SK-N-SH (cell line): ENCODE measurements at regions not wholly inside any gene's neighbourhood (a gene's known extent, or its start where the extent isn't known, plus 50 kb on each side); places are given as distances from the start of the nearest gene placed in this dataset.

Experiments
- CTCF ChIA-PET: fragments of 300-600, 350-600 bp; formaldehyde crosslinking; extraction: SDS; loops from one replicate; lab custom pipeline; 2021; lab: Yijun Ruan, JAX
- POLR2A ChIA-PET: fragments of 350-600 bp; sonication (Branson Sonifier 250); formaldehyde crosslinking; extraction: SDS; loops from one replicate; lab custom pipeline; 2020; ENCODE audit warnings: antibody characterized with exemption, inconsistent platforms; lab: Yijun Ruan, JAX
- DNase-seq: peaks from one replicate; pipeline ENCODE4 v3.0.0; 2012
- H2AFZ ChIP-seq: fragments of 200-600 bp; sonication (generic); 2 replicates; pipeline ENCODE4 v1.8.1; 2016; ENCODE audit warnings: antibody characterized with exemption, mild to moderate bottlenecking, low read depth
- H3F3A ChIP-seq: fragments of 200-600 bp; sonication (generic); replicated peaks from 2 replicates; pipeline ENCODE3; 2016; ENCODE audit warnings: antibody characterized with exemption, mild to moderate bottlenecking; ENCODE audit not compliant: insufficient read depth
- H3K27ac ChIP-seq, 2 experiments: fragments of 200-500 bp in 1 of 2; fragments of 200-600 bp in 1 of 2; sonication (Bioruptor generic) in 1 of 2; sonication (generic), shearing (Covaris generic) in 1 of 2; 2 replicates each; pipeline versions ENCODE4 v1.5.1 to v1.6.1; 2014 to 2016; ENCODE audit warnings: low read depth in 2 of 2, inconsistent platforms in 1 of 2, low read length in 1 of 2, mild to moderate bottlenecking in 1 of 2, mixed read lengths in 1 of 2
- H3K27me3 ChIP-seq: fragments of 200-600 bp; sonication (generic), shearing (Covaris generic); 2 replicates; pipeline ENCODE4 v1.6.1; 2016; ENCODE audit warnings: mixed run types; ENCODE audit not compliant: insufficient read depth
- H3K36me3 ChIP-seq, 2 experiments: fragments of 200-500 bp in 1 of 2; fragments of 200-600 bp in 1 of 2; sonication (Bioruptor generic) in 1 of 2; sonication (generic) in 1 of 2; replicated peaks in 1 of 2; 2 replicates each; pipeline versions ENCODE3 to v1.5.1; 2014 to 2016; ENCODE audit warnings: low read length in 1 of 2, mild to moderate bottlenecking in 1 of 2; ENCODE audit not compliant: insufficient read depth in 2 of 2, control insufficient read depth in 1 of 2
- H3K4me1 ChIP-seq, 2 experiments: fragments of 200-500 bp in 1 of 2; fragments of 200-600 bp in 1 of 2; sonication (Bioruptor generic) in 1 of 2; sonication (generic), shearing (Covaris generic) in 1 of 2; 2 replicates each; pipeline versions ENCODE4 v1.5.1 to v1.6.1; 2014 to 2016; ENCODE audit warnings: low read depth in 1 of 2, low read length in 1 of 2, mixed run types in 1 of 2; ENCODE audit not compliant: insufficient read depth in 2 of 2, control insufficient read depth in 1 of 2
- H3K4me2 ChIP-seq: fragments of 200-600 bp; sonication (generic), shearing (Covaris generic); 2 replicates; pipeline ENCODE4 v1.6.1; 2017; ENCODE audit warnings: mixed run types
- H3K4me3 ChIP-seq, 2 experiments: fragments of 200-500 bp in 1 of 2; fragments of 200-600 bp in 1 of 2; sonication (Bioruptor generic) in 1 of 2; sonication (generic), shearing (Covaris generic) in 1 of 2; 2 replicates each; pipeline versions ENCODE4 v1.5.1 to v1.8.1; 2014 to 2016; ENCODE audit warnings: low read depth in 2 of 2, inconsistent platforms in 1 of 2, low read length in 1 of 2, mild to moderate bottlenecking in 1 of 2, mixed read lengths in 1 of 2, moderate library complexity in 1 of 2
- H3K79me2 ChIP-seq: fragments of 200-600 bp; sonication (generic); 2 replicates; pipeline ENCODE4 v1.8.1; 2017; ENCODE audit warnings: mild to moderate bottlenecking; ENCODE audit not compliant: insufficient read depth
- H3K9ac ChIP-seq: fragments of 200-600 bp; sonication (generic); 2 replicates; pipeline ENCODE4 v1.6.1; 2017; ENCODE audit warnings: mixed run types
- H3K9me2 ChIP-seq: fragments of 200-600 bp; sonication (generic); 2 replicates; pipeline ENCODE4 v1.6.1; 2017; ENCODE audit warnings: mixed run types
- H3K9me3 ChIP-seq: fragments of 200-600 bp; sonication (generic); 2 replicates; pipeline ENCODE4 v1.6.1; 2017; ENCODE audit warnings: mixed run types, mild to moderate bottlenecking, moderate library complexity
- H4K20me1 ChIP-seq: fragments of 200-600 bp; sonication (generic); 2 replicates; pipeline ENCODE4 v1.6.1; 2017; ENCODE audit warnings: mild to moderate bottlenecking, mixed run types; ENCODE audit not compliant: insufficient read depth
- CHD2 ChIP-seq: fragments of 150-350 bp; IDR thresholded peaks from 2 replicates; pipeline ENCODE4 v1.6.1; 2018; ENCODE audit warnings: low read length; ENCODE audit not compliant: partially characterized antibody
- CTCF ChIP-seq: fragments of 200-600 bp; sonication (generic); IDR thresholded peaks from 2 replicates; pipeline ENCODE4 v1.6.1; 2017; ENCODE audit warnings: antibody characterized with exemption, mild to moderate bottlenecking, moderate library complexity
- EP300 ChIP-seq, 2 experiments: IDR thresholded peaks; 2 replicates each; pipeline versions ENCODE4 v1.4.0 to v1.6.1; 2012; ENCODE audit warnings: borderline replicate concordance in 1 of 2, low read depth in 1 of 2, low read length in 1 of 2
- FOXJ3 ChIP-seq: sonication (generic); formaldehyde crosslinking; IDR thresholded peaks from 2 replicates; pipeline ENCODE4 v1.5.1; 2020; ENCODE audit warnings: mild to moderate bottlenecking, missing genetic modification reagents
- FOXM1 ChIP-seq: IDR thresholded peaks from 2 replicates; pipeline ENCODE4 v1.4.0; 2012; ENCODE audit warnings: low read depth, mild to moderate bottlenecking
- GABPA ChIP-seq: IDR thresholded peaks from 2 replicates; pipeline ENCODE4 v1.4.0; 2012; ENCODE audit warnings: low read depth, mild to moderate bottlenecking
- IRF3 ChIP-seq: fragments of 150-350 bp; IDR thresholded peaks from 2 replicates; pipeline ENCODE4 v1.6.1; 2016; ENCODE audit warnings: mild to moderate bottlenecking, low read depth, low read length
- MEF2A ChIP-seq: IDR thresholded peaks from 2 replicates; pipeline ENCODE4 v1.4.0; 2012; ENCODE audit warnings: low read depth, borderline replicate concordance
- NFIC ChIP-seq: IDR thresholded peaks from 2 replicates; pipeline ENCODE4 v1.4.0; 2012; ENCODE audit warnings: borderline replicate concordance
- RAD21 ChIP-seq: IDR thresholded peaks from 2 replicates; pipeline ENCODE4 v1.6.1; 2012; ENCODE audit warnings: mild to moderate bottlenecking, low read length
- REST ChIP-seq: IDR thresholded peaks from 2 replicates; pipeline ENCODE4 v1.6.1; 2012; ENCODE audit warnings: mild to moderate bottlenecking, low read depth, low read length, moderate library complexity
- RFX5 ChIP-seq: IDR thresholded peaks from 2 replicates; pipeline ENCODE4 v1.6.1; 2012; ENCODE audit warnings: mild to moderate bottlenecking, improper control_type of control experiment, low read length
- RXRA ChIP-seq: IDR thresholded peaks from 2 replicates; pipeline ENCODE4 v1.4.0; 2012; ENCODE audit warnings: low read depth, mild to moderate bottlenecking, borderline replicate concordance
- SMC3 ChIP-seq: IDR thresholded peaks from 2 replicates; pipeline ENCODE4 v1.6.1; 2012; ENCODE audit warnings: low read depth, low read length, improper control_type of control experiment
- USF1 ChIP-seq: IDR thresholded peaks from 2 replicates; pipeline ENCODE4 v1.4.0; 2012; ENCODE audit warnings: low read depth, borderline replicate concordance
- USF2 ChIP-seq: fragments of 150-350 bp; IDR thresholded peaks from 2 replicates; pipeline ENCODE4 v1.6.1; 2017; ENCODE audit warnings: antibody characterized with exemption, low read length, low read depth, borderline replicate concordance
- ZBTB33 ChIP-seq: IDR thresholded peaks from 2 replicates; pipeline ENCODE4 v1.4.0; 2012; ENCODE audit warnings: low read depth, borderline replicate concordance
- WGBS: methylation state at CpG from one replicate; pipeline ENCODE4 v1.1.6; 2017; ENCODE audit warnings: low lambda C conversion rate; 5-methylcytosine and 5-hydroxymethylcytosine counted together

- Histone ChIP-seq H2AFZ (no peak overlapping the region), H3K9ac (no peak overlapping the region), H3K9me2 (no peaks in the 10 kb centered on the region), H3K4me1 (peaks cover 8 to 19% of the 10 kb centered on the region in 2 experiments; a peak in 3 of 4 replicates), H3K4me2 (no peak overlapping the region), H3K36me3 (no peaks in the 10 kb centered on the region), H3K9me3 (no peaks in the 10 kb centered on the region), H3K4me3 (no peak overlapping the region), H4K20me1 (no peaks in the 10 kb centered on the region), H3K27ac (no peak overlapping the region), H3K27me3 (no peaks in the 10 kb centered on the region), H3F3A (peaks cover 5% of the 10 kb centered on the region), H3K79me2 (no peaks in the 10 kb centered on the region)
- POLR2A ChIA-PET = no interaction called here
- no peak for TF ChIP-seq ZBTB33
- TF ChIP-seq CTCF = no peak
- no peak for TF ChIP-seq FOXM1
- TF ChIP-seq GABPA = no peak
- TF ChIP-seq REST = no peak
- no peak for TF ChIP-seq FOXJ3
- TF ChIP-seq CHD2 = no peak
- TF ChIP-seq IRF3 = no peak
- TF ChIP-seq RAD21 = no peak
- TF ChIP-seq SMC3 = no peak
- no peak for TF ChIP-seq RFX5
- no peak for TF ChIP-seq NFIC
- no peak for TF ChIP-seq USF1
- no peak for TF ChIP-seq RXRA
- TF ChIP-seq EP300 (IDR thresholded peaks at IDR 0.05; ENCODE audit: borderline replicate concordance in 1 of 2, low read depth in 1 of 2, low read length in 1 of 2) = no peak
- TF ChIP-seq USF2 = no peak
- no peak for TF ChIP-seq MEF2A
- DNase-seq = no peak
- CTCF ChIA-PET = interaction anchor here (0.6 to 1.5 kb wide), 2 partner anchors 16 to 49 kb away, joined by 3 read pairs; no protein-coding TSS in a partner anchor
- WGBS = 98% methylated on average over 3 of the region's 3 CpGs
These were observed 251.7 kb upstream of the TBL1XR1 start for GRCh38 chr3:177448987-177449359.
